HG03457 (cell line): ENCODE measurements at regions not wholly inside any gene's neighbourhood (a gene's known extent, or its start where the extent isn't known, plus 50 kb on each side); places are given as distances from the start of the nearest gene placed in this dataset.

ENCODE experiments used
- ATAC-seq: cut with Tn5 transposase; IDR thresholded peaks from one replicate; pipeline ENCODE4 v1.9.1; 2021; ENCODE audit warnings: moderate number of reproducible peaks; ENCODE audit not compliant: unreplicated experiment

- ATAC-seq: no peak
Measured at GRCh38 chr10:76735866-76736265, 901.7 kb downstream of the KCNMA1 start.

GRCh38 chr10:76733441-76733936, 904.1 kb downstream of the KCNMA1 start:
- ATAC-seq: no peak

- ATAC-seq: no peak
Measured at GRCh38 chr10:76732306-76732705, 905.3 kb downstream of the KCNMA1 start.

- ATAC-seq: no peak
Measured at GRCh38 chr10:76729841-76730487, 907.6 kb downstream of the KCNMA1 start.

GRCh38 chr10:76729346-76729745, 908.3 kb downstream of the KCNMA1 start:
- no peak for ATAC-seq

- no peak for ATAC-seq
Measured at GRCh38 chr10:76727038-76727437, 910.6 kb downstream of the KCNMA1 start.

GRCh38 chr10:76723844-76724243, 913.8 kb downstream of the KCNMA1 start:
- ATAC-seq: no peak

GRCh38 chr10:76721891-76722505, 915.6 kb downstream of the KCNMA1 start:
- ATAC-seq: no peak

GRCh38 chr10:76719006-76719405, 918.6 kb downstream of the KCNMA1 start:
- no peak for ATAC-seq

GRCh38 chr10:76717141-76717540, 920.5 kb downstream of the KCNMA1 start:
- no peak for ATAC-seq

- no peak for ATAC-seq
Measured at GRCh38 chr10:76711222-76711997, 926.2 kb downstream of the KCNMA1 start.

GRCh38 chr10:76700241-76700640, 937.4 kb downstream of the KCNMA1 start:
- no peak for ATAC-seq

GRCh38 chr10:76697923-76698322, 939.7 kb downstream of the KCNMA1 start:
- ATAC-seq: no peak

- ATAC-seq: no peak
Measured at GRCh38 chr10:76695069-76695468, 942.5 kb downstream of the KCNMA1 start.

- no peak for ATAC-seq
Measured at GRCh38 chr10:76686201-76686600, 951.4 kb downstream of the KCNMA1 start.

GRCh38 chr10:76684968-76685367, 952.6 kb downstream of the KCNMA1 start:
- ATAC-seq: no peak

GRCh38 chr10:76681153-76681552, 956.5 kb downstream of the KCNMA1 start:
- ATAC-seq: no peak

GRCh38 chr10:76679030-76679429, 958.6 kb downstream of the KCNMA1 start:
- no peak for ATAC-seq

GRCh38 chr10:76675951-76676587, 961.5 kb downstream of the KCNMA1 start:
- ATAC-seq: no peak

GRCh38 chr10:76675561-76675950, 962.1 kb downstream of the KCNMA1 start:
- no peak for ATAC-seq
